GM18861 (cell line): ENCODE measurements at regions not wholly inside any gene's neighbourhood (a gene's known extent, or its start where the extent isn't known, plus 50 kb on each side); places are given as distances from the start of the nearest gene placed in this dataset.
"Not testable (repeated sequence)": the region's sequence is repeated elsewhere in the genome, so short reads cannot be mapped to it uniquely, and the experiment has no call there.

Experiments used
- ATAC-seq: cut with Tn5 transposase; IDR thresholded peaks from one replicate; pipeline ENCODE4 v1.9.1; 2021; ENCODE audit not compliant: unreplicated experiment

DNA sequence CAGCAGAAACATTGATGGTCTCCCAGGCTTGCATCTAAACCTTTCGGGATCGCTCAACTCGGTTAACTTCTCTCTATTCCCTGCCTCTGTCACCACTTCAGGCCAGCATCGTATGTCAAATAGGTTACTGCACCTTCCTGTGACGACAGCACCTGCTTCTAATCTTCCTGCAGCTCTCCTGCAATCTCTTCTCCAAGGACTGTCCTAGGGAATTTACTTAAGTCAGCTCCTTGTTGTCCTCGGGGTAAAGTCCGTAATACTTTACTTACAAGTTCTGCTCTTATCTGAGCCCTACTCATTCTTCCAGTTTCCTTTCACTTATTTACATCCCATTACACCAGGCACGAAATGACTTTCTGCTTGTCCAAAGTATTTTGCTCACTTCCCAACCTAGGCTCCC, 372.7 kb upstream of the AKR1E2 start:
- ATAC-seq = no peak

DNA sequence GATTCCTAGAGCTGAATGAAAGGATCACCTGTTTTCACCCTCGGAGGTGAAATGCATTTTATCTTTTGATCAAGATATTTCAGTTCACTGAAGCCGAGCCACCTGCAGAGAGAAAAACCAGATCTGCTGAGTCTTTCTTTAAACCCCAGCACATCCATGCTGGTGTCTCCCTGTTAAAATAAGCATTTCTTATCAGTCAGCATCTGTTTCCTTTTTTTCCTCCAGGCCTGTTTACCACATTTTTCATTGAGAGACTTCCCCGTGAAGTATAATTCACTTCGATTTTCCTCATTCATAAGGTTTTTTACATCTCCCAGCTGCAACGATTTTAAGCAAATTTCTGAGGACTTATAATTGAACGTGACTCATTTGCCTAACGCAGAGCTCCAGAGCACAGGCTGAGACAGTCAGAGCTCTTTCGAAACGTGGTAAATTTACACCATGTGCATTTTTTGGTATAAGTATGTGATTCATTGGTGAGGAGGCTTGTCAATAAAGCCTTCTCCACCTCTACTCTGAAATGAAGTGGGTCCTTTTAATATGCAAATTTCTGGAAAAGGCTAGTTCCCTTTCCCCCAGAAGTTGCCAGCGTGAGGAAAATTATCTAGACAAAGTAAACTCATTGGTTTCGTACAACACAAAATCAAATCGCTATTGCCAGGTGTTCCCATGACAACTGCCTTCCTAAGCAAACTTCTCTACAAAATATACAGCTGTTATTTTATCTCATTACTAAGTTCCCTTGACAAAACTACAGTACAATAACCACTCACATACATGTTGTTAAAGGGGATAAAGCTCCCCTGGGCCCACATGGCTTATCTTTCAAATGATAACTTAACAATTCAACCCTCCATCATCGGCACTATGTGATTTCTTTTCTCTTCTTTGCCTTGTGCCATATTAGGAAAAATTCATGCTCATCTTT, 374.8 kb upstream of the AKR1E2 start:
- ATAC-seq = no peak

DNA sequence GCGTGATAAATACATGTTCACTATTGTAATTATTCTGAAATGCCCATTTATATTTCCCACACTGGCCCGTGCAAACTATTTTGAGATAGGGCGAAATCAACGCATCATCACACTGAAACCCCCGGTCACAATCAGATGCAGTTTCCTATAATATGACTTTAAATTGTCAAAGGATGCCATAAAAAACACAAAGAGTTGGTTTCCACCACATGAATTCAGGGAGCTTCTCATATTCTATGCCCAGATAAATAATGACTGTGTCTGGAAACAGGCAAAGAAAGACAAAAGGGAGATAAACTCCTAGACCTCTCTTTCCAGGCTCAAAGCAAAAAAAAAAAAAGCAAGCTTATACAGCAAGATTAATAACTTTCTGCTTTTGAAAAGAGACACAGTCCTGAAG, 375.8 kb upstream of the AKR1E2 start:
- no peak for ATAC-seq

DNA sequence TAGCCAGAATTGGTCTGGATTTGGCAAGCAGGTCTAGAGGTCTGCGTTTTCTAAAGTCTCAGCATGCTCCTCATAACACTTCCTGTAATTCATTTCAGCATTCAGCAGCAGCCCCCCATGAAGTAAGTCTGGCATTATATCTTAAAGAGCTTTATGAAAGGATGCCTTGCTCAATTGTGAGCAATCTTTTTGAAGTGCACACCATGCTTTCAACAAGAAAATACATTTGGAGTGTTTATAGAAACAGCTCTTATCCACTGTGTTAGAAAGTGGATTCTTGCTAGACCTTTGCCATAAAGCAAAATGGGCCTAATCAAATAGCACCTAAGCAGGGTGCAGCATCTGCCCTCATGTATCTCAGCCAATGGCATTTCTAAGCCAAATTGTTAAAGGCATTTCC, 378.0 kb upstream of the AKR1E2 start:
- no peak for ATAC-seq

DNA sequence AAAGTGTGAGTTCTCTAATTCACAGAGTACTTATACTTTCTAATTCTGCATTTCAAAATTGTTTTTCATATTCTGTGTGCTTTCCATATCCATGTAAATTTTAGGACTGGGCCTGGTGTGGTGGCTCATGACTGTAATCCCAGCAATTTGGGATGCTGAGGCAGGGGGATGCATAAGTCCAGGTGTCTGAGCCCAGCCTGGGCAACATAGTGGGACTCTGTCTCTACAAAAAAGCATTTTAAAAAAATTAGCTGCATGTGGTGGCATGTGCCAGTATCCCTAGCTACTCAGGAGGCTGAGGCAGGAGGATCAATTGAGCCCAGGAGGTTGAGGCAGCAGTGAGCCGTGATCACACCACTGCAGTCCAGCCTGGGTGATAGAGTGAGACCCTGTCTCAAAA, 382.6 kb upstream of the AKR1E2 start:
- ATAC-seq = no peak

DNA sequence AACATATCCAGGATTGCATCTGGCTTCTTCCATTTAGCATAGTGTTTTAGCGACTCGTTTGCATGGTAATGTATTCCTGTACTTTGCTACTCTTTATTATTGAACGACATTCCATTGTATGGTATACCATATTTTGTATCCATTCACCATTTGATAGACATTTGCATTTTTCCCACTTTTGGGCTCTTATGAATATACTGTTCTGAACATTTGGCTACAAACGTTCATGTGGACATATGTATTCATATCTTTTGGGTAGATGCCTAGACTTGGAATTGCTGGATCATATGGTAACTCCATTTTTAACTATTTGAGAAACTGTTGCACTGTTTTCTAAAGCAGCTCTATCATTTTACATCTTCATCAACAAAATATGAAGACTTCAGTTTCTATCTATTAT, 383.7 kb upstream of the AKR1E2 start:
- no peak for ATAC-seq

DNA sequence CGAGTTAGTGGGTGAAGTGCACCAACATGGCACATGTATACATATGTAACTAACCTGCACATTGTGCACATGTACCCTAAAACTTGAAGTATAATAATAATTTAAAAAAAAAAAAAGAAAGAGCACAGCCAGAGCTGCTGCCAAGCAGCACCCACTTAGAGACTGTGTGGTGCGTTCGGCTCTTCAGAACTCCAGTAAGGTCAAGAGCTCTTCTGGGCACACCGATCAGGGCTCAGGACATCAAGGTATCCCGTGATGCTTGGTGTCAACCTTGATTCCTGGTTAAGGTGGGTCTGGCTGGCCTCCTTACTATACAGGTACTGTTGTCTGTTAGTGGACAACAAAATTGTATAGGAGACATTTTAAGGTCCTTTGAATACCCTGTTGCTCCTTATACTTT, 385.7 kb upstream of the AKR1E2 start:
- no peak for ATAC-seq

DNA sequence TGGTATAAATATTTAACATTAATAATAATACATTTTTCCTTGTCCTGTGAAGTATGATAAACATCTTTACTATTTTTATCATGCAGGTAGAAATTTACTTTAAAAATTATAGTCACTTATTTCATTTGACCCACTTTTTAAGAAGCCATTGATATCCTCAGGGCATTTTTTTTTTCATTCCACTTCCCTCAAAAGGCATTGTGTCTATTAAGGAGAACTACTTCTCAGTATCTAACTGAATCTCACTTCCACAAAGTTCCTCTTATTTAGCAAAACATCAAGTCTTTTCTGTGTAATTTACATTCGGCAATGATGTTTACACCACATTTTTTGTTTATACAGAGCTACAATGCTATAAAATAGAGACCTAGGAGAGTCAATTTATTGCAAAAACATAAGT, 388.2 kb upstream of the AKR1E2 start:
- ATAC-seq = no peak

DNA sequence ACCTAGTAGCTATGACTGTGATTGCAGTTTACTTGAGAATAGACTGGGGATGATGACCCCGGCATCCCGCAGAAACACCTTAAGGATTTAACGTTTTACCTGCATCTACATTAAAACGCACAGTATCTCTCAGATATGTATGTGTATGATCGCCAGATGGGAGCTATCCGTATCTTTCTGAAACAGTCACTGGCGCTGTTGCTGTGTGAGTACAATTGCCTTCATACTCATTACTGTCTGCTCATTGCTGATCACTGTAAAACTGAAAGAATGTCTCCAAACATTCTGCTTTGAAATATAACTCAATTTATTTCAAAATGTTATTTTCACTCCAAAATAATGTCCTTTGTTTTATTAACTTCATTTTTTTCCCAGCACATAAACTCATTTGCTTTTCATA, 388.9 kb upstream of the AKR1E2 start:
- ATAC-seq = no peak

DNA sequence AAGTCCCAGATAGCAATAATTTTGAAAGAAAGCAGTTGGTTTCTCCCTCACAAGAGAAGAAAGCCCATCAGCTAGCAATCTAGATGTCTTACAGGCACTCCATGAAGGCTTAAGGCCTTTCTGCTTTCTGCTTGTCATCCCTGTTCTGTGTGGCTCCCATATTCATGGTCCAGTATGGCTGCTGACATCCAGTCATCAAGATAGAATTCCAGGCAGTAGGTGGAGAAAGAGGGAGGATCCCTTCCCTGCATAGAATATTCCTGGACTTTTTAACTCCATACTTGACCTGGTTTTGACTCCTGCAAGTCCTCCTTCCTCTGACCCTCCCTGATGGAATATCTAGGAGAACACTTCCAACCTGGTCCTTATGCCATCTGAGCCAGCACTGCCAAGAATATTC, 389.9 kb upstream of the AKR1E2 start:
- ATAC-seq = no peak

DNA sequence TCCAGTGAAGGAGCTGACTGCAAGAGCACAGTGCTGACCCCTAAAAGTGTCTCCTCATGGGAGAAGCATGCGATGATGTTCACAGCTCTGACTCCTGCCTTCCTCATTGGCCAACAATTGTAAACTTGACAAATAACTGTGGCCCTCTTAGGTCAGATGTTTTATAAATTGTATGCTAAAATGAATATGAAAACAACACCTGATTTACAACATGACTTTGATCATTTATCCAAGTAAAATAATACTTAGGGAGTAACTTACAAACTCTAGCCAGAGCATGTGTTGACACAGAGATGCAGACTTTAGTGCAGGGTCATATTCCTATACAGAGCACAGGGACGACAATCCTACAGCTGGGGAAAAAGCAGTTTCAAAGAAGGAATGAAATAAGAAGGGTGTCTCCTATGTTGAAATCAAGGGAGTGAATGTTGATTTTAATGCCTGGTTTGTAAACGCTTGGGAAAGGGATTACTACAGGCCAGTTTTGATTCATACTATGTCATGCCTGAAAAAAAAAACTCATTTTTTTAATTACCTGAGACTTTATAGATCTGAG, 391.4 kb upstream of the AKR1E2 start:
- ATAC-seq = no peak

DNA sequence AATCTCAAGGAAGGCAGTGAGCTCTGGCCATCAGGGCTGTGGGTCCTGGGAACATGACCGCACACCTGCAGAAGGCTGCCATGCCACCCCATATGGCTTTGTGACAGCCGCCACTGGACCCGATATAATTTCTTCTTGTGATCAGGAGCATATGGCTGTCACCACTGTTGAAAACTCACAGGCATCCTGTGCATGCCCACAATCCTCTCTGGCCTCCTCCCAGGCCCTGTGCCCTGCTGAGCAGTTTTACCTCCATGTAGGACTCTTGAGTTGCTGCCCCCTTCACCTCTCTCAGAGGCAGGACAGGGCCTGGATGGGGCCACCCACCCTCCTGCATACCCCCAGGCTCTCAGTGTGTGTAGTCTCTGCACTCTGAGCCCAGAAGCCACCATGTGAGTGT, 391.9 kb upstream of the AKR1E2 start:
- ATAC-seq = no peak

DNA sequence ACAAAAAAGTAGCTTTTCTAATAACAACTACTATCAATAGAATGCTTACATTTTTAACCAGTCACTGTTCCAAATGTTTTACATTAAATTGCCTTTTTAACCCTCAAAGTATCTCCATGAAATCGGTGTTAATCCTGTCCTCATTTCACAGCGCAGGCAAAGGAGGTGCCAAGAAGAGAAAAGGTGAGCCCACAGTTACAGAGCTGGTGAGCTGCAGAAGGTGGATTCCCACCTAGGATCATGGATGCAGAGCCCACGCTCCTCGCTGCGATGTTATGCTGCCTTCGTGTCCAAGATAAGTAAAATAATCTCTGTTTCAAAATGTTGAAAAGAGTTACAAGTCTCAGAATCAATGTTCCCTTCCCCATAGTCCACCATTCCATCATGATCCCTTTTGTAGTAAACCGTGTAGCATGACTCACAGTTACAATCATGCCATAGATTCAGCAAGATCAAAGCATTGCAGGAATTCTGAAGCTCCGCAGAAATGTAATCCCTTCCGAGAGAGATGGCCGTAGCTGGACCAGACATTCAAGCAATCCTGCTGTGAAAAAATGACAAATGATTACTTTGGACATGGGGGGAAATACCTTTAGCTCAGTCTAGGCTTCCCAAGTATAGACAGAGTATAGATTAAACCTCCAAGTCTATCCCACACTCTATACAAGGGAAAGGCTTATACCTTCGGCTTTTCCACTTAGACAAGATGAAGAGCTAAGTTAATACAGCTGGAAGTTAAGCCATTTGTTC, 394.7 kb upstream of the AKR1E2 start:
- ATAC-seq = no peak

DNA sequence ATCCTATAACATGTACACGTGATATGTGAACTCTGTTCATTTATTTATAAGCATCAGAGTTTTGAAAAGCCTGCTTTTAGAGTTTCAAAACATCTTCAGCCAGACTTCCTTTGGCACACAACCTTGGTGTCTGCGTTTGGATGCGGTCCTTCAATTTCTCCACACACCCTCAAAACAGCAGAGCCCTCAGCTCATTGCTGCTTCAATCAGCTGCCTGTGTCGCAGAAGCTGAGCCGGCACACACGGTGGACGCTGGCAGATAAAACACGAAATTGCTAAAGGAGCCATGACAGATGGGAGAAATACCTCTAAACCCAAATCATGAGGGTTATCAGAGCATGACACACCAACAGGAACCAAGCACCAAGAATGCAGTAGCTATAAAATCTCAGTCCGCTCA, 396.4 kb upstream of the AKR1E2 start:
- no peak for ATAC-seq

DNA sequence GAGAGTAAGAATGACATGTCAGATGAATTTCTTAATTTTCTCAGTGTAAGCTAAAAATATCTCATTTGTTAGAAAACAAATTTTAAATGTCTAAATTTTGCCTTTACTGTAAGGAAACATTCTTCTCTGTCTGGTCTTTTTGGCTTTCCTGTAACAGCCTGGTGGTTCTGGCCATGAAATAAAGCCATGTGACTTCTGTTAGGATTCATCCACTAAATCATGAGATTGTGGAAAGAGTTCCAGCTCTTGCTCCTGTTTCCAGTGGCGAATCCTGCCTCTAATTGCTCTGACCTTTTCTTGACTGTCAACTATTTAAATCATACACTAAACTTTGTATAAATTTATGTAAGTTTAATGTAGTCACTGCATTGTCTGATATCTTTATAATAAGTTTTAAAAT, 398.5 kb upstream of the AKR1E2 start:
- no peak for ATAC-seq

DNA sequence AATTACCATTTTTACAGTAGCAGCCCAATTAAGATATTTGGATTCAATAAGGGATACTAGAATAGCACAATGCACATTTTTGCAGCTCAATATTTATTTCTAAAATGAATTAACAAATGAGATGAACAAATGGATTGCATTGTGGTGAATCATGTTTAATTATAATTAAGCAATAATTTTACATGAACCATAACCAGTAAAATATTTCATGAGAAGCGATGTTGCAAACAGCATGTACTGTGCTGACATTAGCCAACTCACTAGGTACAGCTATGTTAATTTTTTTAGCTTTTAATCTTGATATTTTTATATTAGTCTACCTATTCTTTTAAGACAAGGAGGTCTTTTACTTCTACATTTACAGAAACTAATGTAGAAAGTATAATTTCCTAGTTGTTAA, 399.1 kb upstream of the AKR1E2 start:
- ATAC-seq = no peak

DNA sequence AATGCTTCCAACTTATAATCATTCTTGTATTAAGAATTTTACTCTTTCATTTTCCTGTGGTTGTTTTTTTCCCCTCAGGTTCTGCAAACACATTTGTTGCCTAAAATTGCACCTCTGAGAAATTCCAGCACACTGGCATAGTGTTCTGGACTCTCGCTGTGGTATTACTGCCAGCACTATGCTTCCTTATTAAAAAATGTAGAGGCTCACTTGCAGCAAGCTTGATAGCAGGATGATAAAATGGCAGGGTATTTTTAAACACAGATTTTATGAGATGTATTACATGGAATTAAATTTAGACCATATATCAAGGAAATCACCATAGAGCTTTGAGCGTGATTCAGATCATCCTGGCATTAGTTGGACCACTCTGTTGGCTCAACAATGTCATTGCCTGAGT, 416.7 kb upstream of the AKR1E2 start:
- no peak for ATAC-seq

DNA sequence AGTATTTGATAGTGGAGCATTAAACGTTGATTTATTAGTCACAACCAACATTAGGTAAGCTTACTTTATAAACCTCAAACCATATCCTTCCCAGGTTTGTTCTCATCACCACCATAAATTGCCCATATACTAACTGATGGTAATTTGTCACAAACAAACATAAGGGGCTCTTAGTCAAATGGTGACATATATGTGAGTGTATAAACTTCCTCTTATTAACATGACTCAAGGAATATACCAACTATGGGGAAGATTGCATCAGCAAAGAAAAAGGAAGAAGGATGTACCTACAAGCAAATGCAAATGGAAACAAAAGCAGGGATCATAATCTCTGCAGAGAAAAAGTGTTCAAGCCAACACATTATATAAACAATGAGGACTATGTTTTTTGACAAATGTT, 418.2 kb upstream of the AKR1E2 start:
- ATAC-seq = no peak

DNA sequence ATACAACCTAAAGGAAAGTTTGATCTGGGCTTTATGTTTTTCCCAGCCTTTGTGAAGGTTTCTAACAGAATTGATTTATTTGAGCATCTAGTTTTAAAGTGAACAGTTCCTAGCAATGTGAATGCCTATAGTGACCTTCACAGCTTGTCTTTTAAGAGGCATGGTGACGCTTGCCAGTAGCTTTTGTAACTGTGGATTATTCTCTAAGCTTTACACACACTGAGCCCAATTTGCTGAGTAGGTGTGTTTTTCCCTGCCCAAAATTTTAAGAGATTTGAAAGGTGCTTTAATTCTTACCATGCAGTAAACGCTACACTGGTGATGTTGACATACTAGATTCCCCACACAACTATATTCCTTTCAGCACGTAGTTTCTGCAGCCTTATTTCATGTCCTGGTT, 420.2 kb upstream of the AKR1E2 start:
- ATAC-seq = no peak

DNA sequence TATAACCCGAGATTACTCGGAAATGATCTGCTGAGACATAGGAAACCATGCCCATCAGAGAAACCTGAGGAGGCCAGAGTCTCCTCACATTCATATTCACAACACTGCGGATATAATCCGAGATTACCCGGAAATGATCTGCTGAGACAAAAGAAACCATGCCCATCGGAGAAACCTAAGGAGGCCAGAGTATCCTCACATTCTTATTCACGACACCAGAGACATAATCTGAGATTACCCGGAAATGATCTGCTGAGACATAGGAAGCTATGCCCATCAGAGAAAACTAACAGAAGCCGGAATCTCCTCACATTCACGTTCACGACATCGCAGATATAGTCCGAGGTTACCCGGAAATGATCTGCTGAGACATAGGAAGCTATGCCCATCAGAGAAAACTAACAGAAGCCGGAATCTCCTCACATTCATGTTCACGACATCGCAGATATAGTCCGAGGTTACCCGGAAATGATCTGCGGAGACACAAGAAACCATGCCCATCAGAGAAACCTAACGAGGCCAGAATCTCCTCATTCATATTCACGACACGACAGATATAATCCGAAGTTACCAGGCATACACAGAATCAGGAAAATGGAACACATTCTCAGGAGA, 422.3 kb upstream of the AKR1E2 start:
- no peak for ATAC-seq

DNA sequence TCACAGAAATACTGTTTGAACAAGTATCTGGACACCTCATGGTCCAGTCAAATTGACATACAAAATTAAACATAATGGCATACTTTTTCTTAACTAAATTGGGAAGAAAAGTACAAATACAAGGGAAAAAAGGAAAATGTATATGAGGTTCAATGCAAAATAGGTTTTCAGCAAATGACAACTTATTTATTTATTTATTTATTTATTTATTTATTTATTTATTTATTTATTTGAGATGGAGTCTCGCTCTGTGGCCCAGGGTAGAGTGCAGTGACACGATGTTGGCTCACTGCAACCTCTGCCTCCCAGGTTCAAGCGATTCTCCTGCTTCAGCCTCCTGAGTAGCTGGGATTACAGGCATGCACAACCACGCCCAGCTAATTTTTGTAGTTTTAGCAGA, 424.9 kb upstream of the AKR1E2 start:
- ATAC-seq = not testable (repeated sequence)

DNA sequence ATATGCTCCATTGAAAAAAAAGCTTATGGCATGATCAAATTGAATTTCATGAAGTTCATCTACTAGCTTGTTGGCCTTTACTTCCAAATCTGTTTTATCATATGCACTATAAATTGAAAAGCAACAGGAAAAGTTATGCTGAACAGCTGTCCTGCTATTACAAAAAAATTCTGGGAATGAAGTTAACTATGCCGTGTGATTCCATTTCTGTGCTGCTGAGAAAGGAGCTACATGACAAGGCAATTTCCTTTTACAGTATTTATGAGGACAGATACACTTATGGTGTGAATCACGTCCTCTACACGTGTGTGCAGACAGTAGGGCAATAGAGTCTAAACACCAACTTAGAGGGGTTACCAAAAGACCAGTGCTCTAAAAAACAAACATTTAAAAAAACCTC, 426.5 kb upstream of the AKR1E2 start:
- ATAC-seq = no peak
